HEK293 (cell line): ENCODE measurements at regions not wholly inside any gene's neighbourhood (a gene's known extent, or its start where the extent isn't known, plus 50 kb on each side); places are given as distances from the start of the nearest gene placed in this dataset.

ENCODE experiments used
- BCL11A ChIP-seq: fragments of 450-650 bp; formaldehyde crosslinking; IDR thresholded peaks from 2 replicates; pipeline ENCODE4 v1.5.1; 2016; ENCODE audit warnings: low read depth, missing biosample characterization, missing genetic modification characterization
- CTCF ChIP-seq: fragments of 450-650 bp; formaldehyde crosslinking; IDR thresholded peaks from 2 replicates; pipeline ENCODE4 v1.5.1; 2016; ENCODE audit warnings: missing biosample characterization, missing genetic modification characterization
- ELK4 ChIP-seq: IDR thresholded peaks from 2 replicates; pipeline ENCODE4 v1.6.1; 2011; ENCODE audit warnings: mild to moderate bottlenecking, low read depth, low read length, borderline replicate concordance
- FEZF1 ChIP-seq: fragments of 450-650 bp; formaldehyde crosslinking; IDR thresholded peaks from 2 replicates; pipeline ENCODE4 v1.5.1; 2016; ENCODE audit warnings: missing biosample characterization, missing genetic modification characterization
- KLF17 ChIP-seq: fragments of 450-650 bp; formaldehyde crosslinking; IDR thresholded peaks from 2 replicates; pipeline ENCODE4 v1.5.1; 2016; ENCODE audit warnings: missing biosample characterization, missing genetic modification characterization
- OSR2 ChIP-seq: fragments of 450-650 bp; formaldehyde crosslinking; IDR thresholded peaks from 2 replicates; pipeline ENCODE4 v1.5.1; 2016; ENCODE audit warnings: missing biosample characterization, missing genetic modification characterization
- OVOL3 ChIP-seq: fragments of 450-650 bp; formaldehyde crosslinking; IDR thresholded peaks from 2 replicates; pipeline ENCODE4 v1.5.1; 2016; ENCODE audit warnings: missing biosample characterization, missing genetic modification characterization
- REST ChIP-seq: fragments of 450-650 bp; formaldehyde crosslinking; IDR thresholded peaks from 2 replicates; pipeline ENCODE4 v1.5.1; 2016; ENCODE audit warnings: missing biosample characterization, missing genetic modification characterization
- ZNF416 ChIP-seq: fragments of 450-650 bp; formaldehyde crosslinking; IDR thresholded peaks from 2 replicates; pipeline ENCODE4 v1.5.1; 2016; ENCODE audit warnings: missing biosample characterization, missing genetic modification characterization
- ZNF521 ChIP-seq: fragments of 450-650 bp; formaldehyde crosslinking; IDR thresholded peaks from 2 replicates; pipeline ENCODE4 v1.5.1; 2017; ENCODE audit warnings: missing biosample characterization, mild to moderate bottlenecking, missing genetic modification characterization
- ZNF558 ChIP-seq: fragments of 450-650 bp; formaldehyde crosslinking; IDR thresholded peaks from 2 replicates; pipeline ENCODE4 v1.5.1; 2016; ENCODE audit warnings: missing biosample characterization, missing genetic modification characterization
- ZNF624 ChIP-seq: fragments of 450-650 bp; formaldehyde crosslinking; IDR thresholded peaks from 2 replicates; pipeline ENCODE4 v1.5.1; 2017; ENCODE audit warnings: missing biosample characterization, missing genetic modification characterization
- ZNF677 ChIP-seq: fragments of 450-650 bp; IDR thresholded peaks from 2 replicates; pipeline ENCODE4 v1.5.0; 2018; ENCODE audit warnings: missing biosample characterization, mild to moderate bottlenecking, missing genetic modification characterization, moderate library complexity
- ZSCAN30 ChIP-seq: fragments of 450-650 bp; IDR thresholded peaks from 2 replicates; pipeline ENCODE4 v1.5.1; 2018; ENCODE audit warnings: missing biosample characterization, mild to moderate bottlenecking, missing genetic modification characterization, moderate library complexity

- TF ChIP-seq ZNF521 (tag by site-specific recombination) (no peak), REST (no peak), OSR2 (tag by site-specific recombination) (no peak), ZNF558 (no peak), ZNF677 (no peak), FEZF1 (tag by site-specific recombination) (no peak), ZSCAN30 (tag by site-specific recombination) (no peak), BCL11A (tag by site-specific recombination) (no peak), CTCF (tag by site-specific recombination) (no peak), ELK4 (no peak), KLF17 (tag by site-specific recombination) (no peak), OVOL3 (tag by site-specific recombination) (no peak), ZNF624 (tag by site-specific recombination) (no peak), ZNF416 (tag by site-specific recombination) (no peak)
Observed at GRCh38 chr6:25022140-25022553, 86.4 kb upstream of the RIPOR2 start.
